Stomach (tissue), 4 donors: ENCODE measurements at regions not wholly inside any gene's neighbourhood (a gene's known extent, or its start where the extent isn't known, plus 50 kb on each side); places are given as distances from the start of the nearest gene placed in this dataset.

ENCODE experiments used
- CTCF ChIP-seq, 7 experiments: fragments of 450-650 bp in 4 of 7; fragments of 200-600 bp in 3 of 7; sonication (generic) in 3 of 7; IDR thresholded peaks; one replicate each; pipeline ENCODE4 v1.5.1; 2016 to 2019; ENCODE audit warnings: antibody characterized with exemption in 7 of 7, control low read depth in 2 of 7, mild to moderate bottlenecking in 1 of 7
- EP300 ChIP-seq: sonication (generic); formaldehyde crosslinking; IDR thresholded peaks from one replicate; pipeline ENCODE4 v1.6.1; 2017; ENCODE audit warnings: antibody characterized with exemption
- POLR2A ChIP-seq, 4 donors: fragments of 450-650 bp; IDR thresholded peaks; one replicate each; pipeline ENCODE4 v1.6.1; 2016; ENCODE audit warnings: antibody characterized with exemption in 4 of 4, control low read depth in 2 of 4, mild to moderate bottlenecking in 1 of 4, moderate library complexity in 1 of 4
- POLR2AphosphoS5 ChIP-seq, 3 donors: sonication (generic); formaldehyde crosslinking; IDR thresholded peaks; one replicate each; pipeline ENCODE4 v1.6.1; 2016; ENCODE audit warnings: antibody characterized with exemption in 3 of 3

- TF ChIP-seq CTCF (IDR thresholded peaks at IDR 0.05) (no peak), POLR2AphosphoS5 (IDR thresholded peaks at IDR 0.05) (no peak), POLR2A (IDR thresholded peaks at IDR 0.05) (no peak), EP300 (no peak)
Observed at GRCh38 chr10:133018491-133018890, 69.2 kb upstream of the ADGRA1 start.
